ENCODE measurements at regions not wholly inside any gene's neighbourhood (a gene's known extent, or its start where the extent isn't known, plus 50 kb on each side); places are given as distances from the start of the nearest gene placed in this dataset.

DNA sequence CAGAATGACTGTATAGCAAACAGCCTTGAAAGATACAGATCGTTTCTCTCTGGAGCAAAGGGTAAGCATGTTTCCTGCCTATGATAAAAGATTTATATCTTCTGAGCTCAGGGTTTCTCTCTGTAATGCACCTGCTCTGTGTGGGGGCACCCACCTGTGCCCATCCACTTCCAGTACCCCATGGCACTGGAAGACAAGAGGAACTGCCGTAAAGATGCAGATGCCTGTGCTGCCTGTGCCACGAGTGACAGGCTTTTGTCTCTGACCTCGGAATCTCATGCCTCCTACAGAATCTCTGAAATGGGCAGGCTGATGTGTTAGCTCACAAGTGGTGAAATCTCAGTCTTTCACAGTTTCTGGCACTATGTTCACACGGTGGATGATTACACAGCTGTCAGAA is 50.3 kb upstream of the ATP11A start:
- H3K27ac Mint-ChIP-seq: no peak overlapping the region
- CTCF ChIA-PET: interaction anchor here (1.1 to 2.1 kb wide), 2 partner anchors 49 to 234 kb away, joined by 3 to 15 read pairs; partner anchors contain the start of gene ATP11A
- H3K36me3 Mint-ChIP-seq (ENCODE audit: low read depth): no peaks in the 10 kb centered on the region
- DNase-seq (no peak), ATAC-seq (no peak)
- H3K4me1 Mint-ChIP-seq (ENCODE audit: low read depth): peaks cover 8% of the 10 kb centered on the region
- no peak overlapping the region for H3K4me3 Mint-ChIP-seq
- POLR2A ChIA-PET: interaction anchor here (0.7 to 1.0 kb wide), 2 partner anchors 52 to 235 kb away, joined by 3 read pairs; no protein-coding TSS in a partner anchor
- no peaks in the 10 kb centered on the region for H3K9me3 Mint-ChIP-seq (ENCODE audit: insufficient read depth)
- H3K27me3 Mint-ChIP-seq (ENCODE audit: low read depth): peaks cover 19% of the 10 kb centered on the region

DNA sequence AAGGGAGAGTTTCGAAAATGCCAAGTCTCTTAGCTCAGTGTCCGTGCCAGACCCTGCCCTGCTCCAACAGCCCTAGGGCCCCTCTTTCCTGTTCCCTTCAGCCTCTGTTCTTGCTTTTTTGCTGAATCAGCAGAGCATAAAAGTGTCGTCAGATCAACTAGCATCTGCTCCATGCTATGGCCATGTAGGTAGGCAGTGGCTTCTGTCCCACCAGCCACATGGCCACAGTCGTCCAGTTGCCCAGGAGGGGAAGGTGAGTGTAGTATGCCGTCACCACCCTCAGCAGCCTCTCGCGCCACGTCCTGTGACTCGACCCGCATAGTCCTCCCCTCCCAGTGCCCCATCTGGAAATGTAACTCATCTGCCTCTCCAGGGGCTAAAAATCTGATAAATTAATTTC is 50.9 kb upstream of the ATP11A start:
- CTCF ChIA-PET: interaction anchor here (1.1 kb wide), 1 partner anchor 235 kb away, joined by 3 read pairs; no protein-coding TSS in a partner anchor
- peaks cover 8% of the 10 kb centered on the region for H3K4me1 Mint-ChIP-seq (ENCODE audit: low read depth)
- peaks cover 19% of the 10 kb centered on the region for H3K27me3 Mint-ChIP-seq (ENCODE audit: low read depth)
- no peak for ATAC-seq
- POLR2A ChIA-PET: no interaction called here
- DNase-seq: no peak
- H3K36me3 Mint-ChIP-seq (ENCODE audit: low read depth): no peaks in the 10 kb centered on the region
- no peak overlapping the region for H3K4me3 Mint-ChIP-seq
- H3K9me3 Mint-ChIP-seq (ENCODE audit: insufficient read depth): no peaks in the 10 kb centered on the region
- no peak overlapping the region for H3K27ac Mint-ChIP-seq

DNA sequence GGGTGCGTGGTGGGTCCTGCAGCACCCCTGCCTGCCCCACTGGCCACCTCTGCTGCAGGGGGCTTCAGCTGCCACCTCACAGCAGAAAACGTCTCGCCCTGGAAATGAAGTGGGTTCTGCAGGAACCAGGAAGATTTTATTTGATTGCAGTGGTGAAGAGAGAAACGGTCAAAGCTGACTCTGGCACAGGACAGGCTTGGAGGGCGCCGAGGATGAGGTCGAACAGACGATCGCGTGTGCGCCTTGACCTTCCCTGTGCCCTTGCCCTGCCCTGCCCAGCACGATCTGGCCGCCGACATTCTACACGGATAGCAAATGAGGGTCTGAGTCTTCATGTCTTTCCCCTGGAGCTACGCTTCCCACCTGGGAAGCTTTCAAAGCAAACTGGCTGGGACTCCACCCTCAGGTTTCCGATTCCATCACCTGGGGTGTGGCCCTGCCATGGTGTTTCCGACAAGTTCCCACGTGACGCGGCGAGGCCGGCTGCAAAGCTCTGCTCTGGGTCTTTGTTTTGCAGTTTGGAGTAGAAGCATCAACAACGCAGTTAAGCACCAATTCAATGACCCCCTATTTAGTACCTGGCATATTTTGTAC is 50.3 kb upstream of the TUBGCP3 start:
- DNase-seq (no peak), ATAC-seq (no peak)
- no peaks in the 10 kb centered on the region for H3K36me3 Mint-ChIP-seq (ENCODE audit: low read depth)
- no peaks in the 10 kb centered on the region for H3K9me3 Mint-ChIP-seq (ENCODE audit: insufficient read depth)
- H3K4me3 Mint-ChIP-seq: no peak overlapping the region
- POLR2A ChIA-PET: no interaction called here
- CTCF ChIA-PET: no interaction called here
- H3K4me1 Mint-ChIP-seq (ENCODE audit: low read depth): peaks cover 8% of the 10 kb centered on the region
- peaks cover 18% of the 10 kb centered on the region for H3K27me3 Mint-ChIP-seq (ENCODE audit: low read depth)
- no peak overlapping the region for H3K27ac Mint-ChIP-seq
